ENCODE measurements at regions not wholly inside any gene's neighbourhood (a gene's known extent, or its start where the extent isn't known, plus 50 kb on each side); places are given as distances from the start of the nearest gene placed in this dataset.
"Not testable (repeated sequence)": the region's sequence is repeated elsewhere in the genome, so short reads cannot be mapped to it uniquely, and the experiment has no call there.

- Mint-ChIP-seq H3K36me3 (no peaks in the 10 kb centered on the region), H3K4me3 (no peak overlapping the region), H3K27me3 (peaks cover 29% of the 10 kb centered on the region), H3K9me3 (ENCODE audit: low read depth) (no peaks in the 10 kb centered on the region), H3K4me1 (ENCODE audit: low read depth) (no peaks in the 10 kb centered on the region), H3K27ac (no peak overlapping the region)
Observed at GRCh38 chr3:127423856-127424765, 136.3 kb upstream of the PRR20G start.

- Mint-ChIP-seq H3K27me3 (peaks cover 28% of the 10 kb centered on the region), H3K4me3 (no peak overlapping the region), H3K27ac (no peak overlapping the region), H3K36me3 (no peaks in the 10 kb centered on the region), H3K9me3 (ENCODE audit: low read depth) (no peaks in the 10 kb centered on the region), H3K4me1 (ENCODE audit: low read depth) (no peaks in the 10 kb centered on the region)
Observed at GRCh38 chr3:127422663-127423375, 135.0 kb upstream of the PRR20G start.

- Mint-ChIP-seq H3K27ac (no peak overlapping the region), H3K4me1 (ENCODE audit: low read depth) (no peaks in the 10 kb centered on the region), H3K9me3 (ENCODE audit: low read depth) (no peaks in the 10 kb centered on the region), H3K36me3 (no peaks in the 10 kb centered on the region), H3K4me3 (no peak overlapping the region), H3K27me3 (peaks cover 28% of the 10 kb centered on the region)
Observed at GRCh38 chr3:127421943-127422662, 134.3 kb upstream of the PRR20G start.

GRCh38 chr3:127420829-127421228 is 133.0 kb upstream of the PRR20G start:
- H3K9me3 Mint-ChIP-seq (ENCODE audit: low read depth) = no peaks in the 10 kb centered on the region
- H3K27ac Mint-ChIP-seq = no peak overlapping the region
- no peaks in the 10 kb centered on the region for H3K36me3 Mint-ChIP-seq
- peaks cover 26% of the 10 kb centered on the region for H3K27me3 Mint-ChIP-seq
- no peak overlapping the region for H3K4me3 Mint-ChIP-seq
- no peaks in the 10 kb centered on the region for H3K4me1 Mint-ChIP-seq (ENCODE audit: low read depth)

- no peaks in the 10 kb centered on the region for H3K36me3 Mint-ChIP-seq
Observed at GRCh38 chr3:127419641-127420553, 132.1 kb upstream of the PRR20G start.

GRCh38 chr3:127419182-127419581 is 131.3 kb upstream of the PRR20G start:
- Mint-ChIP-seq H3K27me3 (peaks cover 27% of the 10 kb centered on the region), H3K4me1 (ENCODE audit: low read depth) (no peaks in the 10 kb centered on the region), H3K27ac (no peak overlapping the region), H3K9me3 (ENCODE audit: low read depth) (no peaks in the 10 kb centered on the region), H3K36me3 (no peaks in the 10 kb centered on the region), H3K4me3 (no peak overlapping the region)

More at GRCh38 chr3:127419641-127420553, 132.1 kb upstream of the PRR20G start:
- Mint-ChIP-seq H3K27me3 (peaks cover 29% of the 10 kb centered on the region), H3K4me1 (ENCODE audit: low read depth) (no peaks in the 10 kb centered on the region), H3K27ac (no peak overlapping the region), H3K4me3 (no peak overlapping the region), H3K9me3 (ENCODE audit: low read depth) (no peaks in the 10 kb centered on the region)

GRCh38 chr3:127418560-127419147 is 130.8 kb upstream of the PRR20G start:
- no peaks in the 10 kb centered on the region for H3K9me3 Mint-ChIP-seq (ENCODE audit: low read depth)
- H3K36me3 Mint-ChIP-seq = no peaks in the 10 kb centered on the region
- no peak overlapping the region for H3K4me3 Mint-ChIP-seq
- no peaks in the 10 kb centered on the region for H3K4me1 Mint-ChIP-seq (ENCODE audit: low read depth)
- peaks cover 26% of the 10 kb centered on the region for H3K27me3 Mint-ChIP-seq
- H3K27ac Mint-ChIP-seq = no peak overlapping the region

GRCh38 chr3:127417709-127418559 is 130.1 kb upstream of the PRR20G start:
- H3K9me3 Mint-ChIP-seq (ENCODE audit: low read depth) = no peaks in the 10 kb centered on the region
- H3K4me1 Mint-ChIP-seq (ENCODE audit: low read depth) = no peaks in the 10 kb centered on the region
- H3K4me3 Mint-ChIP-seq = no peak overlapping the region
- H3K27ac Mint-ChIP-seq = no peak overlapping the region
- no peaks in the 10 kb centered on the region for H3K36me3 Mint-ChIP-seq
- peaks cover 26% of the 10 kb centered on the region for H3K27me3 Mint-ChIP-seq

- Mint-ChIP-seq H3K9me3 (ENCODE audit: low read depth) (no peaks in the 10 kb centered on the region), H3K36me3 (no peaks in the 10 kb centered on the region), H3K4me1 (ENCODE audit: low read depth) (no peaks in the 10 kb centered on the region), H3K4me3 (no peak overlapping the region), H3K27me3 (peaks cover 20% of the 10 kb centered on the region), H3K27ac (no peak overlapping the region)
Observed at GRCh38 chr3:127413871-127414270, 126.0 kb upstream of the PRR20G start.

GRCh38 chr3:127413318-127413673 is 125.5 kb upstream of the PRR20G start:
- Mint-ChIP-seq H3K27me3 (peaks cover 20% of the 10 kb centered on the region), H3K4me1 (ENCODE audit: low read depth) (no peaks in the 10 kb centered on the region), H3K4me3 (no peak overlapping the region), H3K9me3 (ENCODE audit: low read depth) (no peaks in the 10 kb centered on the region), H3K27ac (no peak overlapping the region), H3K36me3 (no peaks in the 10 kb centered on the region)

GRCh38 chr3:127412578-127413317 is 124.9 kb upstream of the PRR20G start:
- Mint-ChIP-seq H3K9me3 (ENCODE audit: low read depth) (no peaks in the 10 kb centered on the region), H3K36me3 (no peaks in the 10 kb centered on the region), H3K4me1 (ENCODE audit: low read depth) (no peaks in the 10 kb centered on the region), H3K27me3 (peaks cover 22% of the 10 kb centered on the region), H3K27ac (no peak overlapping the region), H3K4me3 (no peak overlapping the region)

- not testable (repeated sequence) for H3K9me3 Mint-ChIP-seq (ENCODE audit: low read depth); H3K4me3 Mint-ChIP-seq
Observed at GRCh38 chr3:127411875-127412274, 124.0 kb upstream of the PRR20G start.

More at GRCh38 chr3:127411875-127412274, 124.0 kb upstream of the PRR20G start:
- not testable (repeated sequence) for H3K36me3 Mint-ChIP-seq; H3K4me1 Mint-ChIP-seq (ENCODE audit: low read depth); H3K27ac Mint-ChIP-seq
- peaks cover 16% of the 10 kb centered on the region for H3K27me3 Mint-ChIP-seq
